ENCODE measurements at regions not wholly inside any gene's neighbourhood (a gene's known extent, or its start where the extent isn't known, plus 50 kb on each side); places are given as distances from the start of the nearest gene placed in this dataset.

GRCh38 chr1:184810735-184811343 is 56.2 kb upstream of the EDEM3 start:
- TF ChIP-seq POLR2A (IDR thresholded peaks at IDR 0.05; ENCODE audit: low read depth) (no peak), CTCF (IDR thresholded peaks at IDR 0.05) (no peak), POLR2AphosphoS5 (IDR thresholded peaks at IDR 0.05) (no peak)

Data from esophagus muscularis mucosa (tissue), 3 donors.